GM23338 (cell line): ENCODE measurements at regions not wholly inside any gene's neighbourhood (a gene's known extent, or its start where the extent isn't known, plus 50 kb on each side); places are given as distances from the start of the nearest gene placed in this dataset.

Experiments
- ATAC-seq: fragments of 200-7000 bp; cut with Tn5 transposase; 3 replicates; pipeline ENCODE4 v1.9.1; 2020
- DNase-seq: peaks from one replicate; pipeline ENCODE4 v3.0.0-alpha.2; 2015; ENCODE audit warnings: low spot score
- H2AFZ ChIP-seq: fragments of 200-600 bp; sonication (generic); 2 replicates; pipeline ENCODE4 v1.8.0; 2016; ENCODE audit warnings: antibody characterized with exemption, mild to moderate bottlenecking, moderate library complexity
- H3F3A ChIP-seq: fragments of 200-600 bp; sonication (generic); replicated peaks from 2 replicates; pipeline ENCODE4 v1.8.0; 2017; ENCODE audit warnings: antibody characterized with exemption, mixed run types, low read depth
- H3K27ac ChIP-seq: fragments of 200-600 bp; sonication (generic); 2 replicates; pipeline ENCODE4 v1.6.1; 2016; ENCODE audit warnings: low read depth
- H3K27me3 ChIP-seq: fragments of 200-600 bp; sonication (generic); 2 replicates; pipeline ENCODE4 v1.8.0; 2016; ENCODE audit warnings: mild to moderate bottlenecking, mixed run types, moderate library complexity; ENCODE audit not compliant: insufficient read depth
- H3K36me3 ChIP-seq: fragments of 200-600 bp; sonication (generic); 2 replicates; pipeline ENCODE4 v1.8.0; 2016; ENCODE audit warnings: mild to moderate bottlenecking; ENCODE audit not compliant: insufficient read depth
- H3K4me1 ChIP-seq: fragments of 200-600 bp; sonication (generic); 2 replicates; pipeline ENCODE4 v1.8.0; 2016; ENCODE audit warnings: mild to moderate bottlenecking, moderate library complexity; ENCODE audit not compliant: insufficient read depth
- H3K4me2 ChIP-seq: fragments of 200-600 bp; sonication (generic); 2 replicates; pipeline ENCODE4 v1.7.1; 2017; ENCODE audit warnings: mixed run types
- H3K4me3 ChIP-seq: fragments of 200-600 bp; sonication (generic); 2 replicates; pipeline ENCODE4 v1.6.1; 2016; ENCODE audit warnings: mixed run types
- H3K79me2 ChIP-seq: fragments of 200-600 bp; sonication (generic); replicated peaks from 2 replicates; pipeline ENCODE4 v1.8.0; 2017; ENCODE audit warnings: mild to moderate bottlenecking; ENCODE audit not compliant: insufficient read depth
- H3K9me2 ChIP-seq: fragments of 200-600 bp; sonication (generic); 2 replicates; pipeline ENCODE4 v1.8.0; 2017; ENCODE audit not compliant: insufficient read depth
- H4K20me1 ChIP-seq: fragments of 200-600 bp; sonication (generic); replicated peaks from 2 replicates; pipeline ENCODE4 v1.8.0; 2017; ENCODE audit warnings: mild to moderate bottlenecking; ENCODE audit not compliant: insufficient read depth
- H3K27ac Mint-ChIP-seq: 2 replicates; pipeline ENCODE4 v1.8.0; 2020; ENCODE audit warnings: inconsistent platforms, mild to moderate bottlenecking, moderate library complexity, mixed read lengths
- H3K27me3 Mint-ChIP-seq: 3 replicates; pipeline ENCODE4 v1.8.0; 2022; ENCODE audit warnings: low read depth, mild to moderate bottlenecking, moderate library complexity, mixed read lengths, inconsistent platforms; ENCODE audit not compliant: insufficient read depth, poor library complexity
- H3K36me3 Mint-ChIP-seq: 3 replicates; pipeline ENCODE4 v1.8.0; 2021; ENCODE audit warnings: low read depth, mild to moderate bottlenecking, inconsistent platforms, moderate library complexity, mixed read lengths
- H3K4me1 Mint-ChIP-seq: 3 replicates; pipeline ENCODE4 v1.8.0; 2020; ENCODE audit warnings: mild to moderate bottlenecking, inconsistent platforms, mixed read lengths
- H3K4me3 Mint-ChIP-seq: 3 replicates; pipeline ENCODE4 v1.8.0; 2021; ENCODE audit warnings: moderate library complexity, mild to moderate bottlenecking, inconsistent platforms, mixed read lengths
- H3K9me3 Mint-ChIP-seq: 3 replicates; pipeline ENCODE4 v1.8.0; 2020; ENCODE audit warnings: moderate library complexity, mild to moderate bottlenecking, inconsistent platforms, mixed read lengths
- CREB1 ChIP-seq: fragments of 250-450 bp; sonication (Bioruptor Pico); IDR thresholded peaks from 2 replicates; pipeline ENCODE4 v1.5.0; 2020; ENCODE audit warnings: low read depth, mild to moderate bottlenecking, moderate library complexity
- ETS1 ChIP-seq: IDR thresholded peaks from 2 replicates; pipeline ENCODE4 v1.6.1; 2016; ENCODE audit warnings: antibody characterized with exemption
- EZH2 ChIP-seq: fragments of 200-600 bp; sonication (generic); IDR thresholded peaks from one replicate; pipeline ENCODE4 v1.8.0; 2017; ENCODE audit warnings: antibody characterized with exemption, mild to moderate bottlenecking, low read depth; ENCODE audit not compliant: unreplicated experiment
- EZH2phosphoT487 ChIP-seq: fragments of 200-600 bp; sonication (generic); IDR thresholded peaks from one replicate; pipeline ENCODE4 v1.8.1; 2018; ENCODE audit warnings: antibody characterized with exemption; ENCODE audit not compliant: unreplicated experiment
- JUNB ChIP-seq: IDR thresholded peaks from one replicate; pipeline ENCODE4 v1.6.1; 2016; ENCODE audit warnings: antibody characterized with exemption; ENCODE audit not compliant: unreplicated experiment
- NANOG ChIP-seq: IDR thresholded peaks from 2 replicates; pipeline ENCODE4 v1.6.1; 2016; ENCODE audit warnings: antibody characterized with exemption, borderline replicate concordance
- POLR2AphosphoS5 ChIP-seq: IDR thresholded peaks from 2 replicates; pipeline ENCODE4 v1.6.1; 2016; ENCODE audit warnings: antibody characterized with exemption, low read depth
- REST ChIP-seq: IDR thresholded peaks from one replicate; pipeline ENCODE4 v1.6.1; 2018; ENCODE audit warnings: antibody characterized with exemption; ENCODE audit not compliant: unreplicated experiment
- STAT1 ChIP-seq: IDR thresholded peaks from one replicate; pipeline ENCODE4 v1.6.1; 2016; ENCODE audit warnings: antibody characterized with exemption; ENCODE audit not compliant: unreplicated experiment
- ZNF114 ChIP-seq: fragments of 250-450 bp; sonication (Bioruptor Pico); IDR thresholded peaks from 2 replicates; pipeline ENCODE4 v1.5.0; 2020; ENCODE audit warnings: mild to moderate bottlenecking, moderate library complexity
- ZNF331 ChIP-seq: fragments of 250-450 bp; sonication (Bioruptor Pico); IDR thresholded peaks from 2 replicates; pipeline ENCODE4 v1.5.0; 2020; ENCODE audit warnings: low read depth, mild to moderate bottlenecking, moderate library complexity
- TF ChIP-seq, protein P1 (sequence below): fragments of 250-450 bp; sonication (Bioruptor Pico); IDR thresholded peaks from 2 replicates; pipeline ENCODE4 v1.5.0; 2020; ENCODE audit warnings: mild to moderate bottlenecking, moderate library complexity
- TF ChIP-seq, protein P2 (sequence below), 2 experiments: fragments of 200-600 bp in 1 of 2; sonication (generic) in 1 of 2; conservative IDR thresholded peaks; 2 replicates each; pipeline versions ENCODE4 v1.5.1 to v1.6.1; 2016 to 2017; ENCODE audit warnings: antibody characterized with exemption in 2 of 2, low read depth in 2 of 2, mild to moderate bottlenecking in 2 of 2, moderate library complexity in 1 of 2

DNA sequence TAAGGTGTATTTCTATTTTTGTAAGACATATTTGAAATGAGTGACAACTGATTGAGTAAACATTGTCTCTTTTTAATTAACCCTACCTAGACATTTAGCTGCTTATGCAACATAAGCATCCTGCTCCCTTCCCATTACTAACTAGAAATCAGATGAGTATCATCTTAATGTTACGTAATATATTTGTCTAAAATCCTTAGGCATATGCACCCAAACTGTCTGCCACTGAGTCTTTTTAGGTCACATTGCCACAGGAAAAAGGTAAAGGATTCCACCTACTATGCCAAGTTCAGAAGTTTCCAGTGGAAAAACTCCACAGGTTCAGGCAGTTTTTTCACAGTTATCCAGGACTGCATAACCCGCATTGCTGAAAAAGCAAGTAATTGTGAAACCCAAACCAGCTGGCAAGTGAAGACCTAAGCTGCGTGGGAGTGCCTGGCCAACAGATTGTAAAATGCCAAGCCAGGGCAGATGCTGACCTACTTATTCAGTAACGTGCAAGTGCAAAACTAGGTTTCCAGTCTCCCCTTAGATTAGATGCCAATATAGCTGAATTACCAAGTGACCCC is 983.7 kb downstream of the GATA3 start:
- Histone ChIP-seq H4K20me1 (no peaks in the 10 kb centered on the region), H3K27me3 (no peaks in the 10 kb centered on the region), H3K4me1 (no peaks in the 10 kb centered on the region), H3K9me2 (no peaks in the 10 kb centered on the region), H3K79me2 (no peaks in the 10 kb centered on the region), H3K27ac (no peak overlapping the region), H3K4me3 (no peak overlapping the region), H3K4me2 (no peak overlapping the region), H3F3A (no peaks in the 10 kb centered on the region), H2AFZ (no peak overlapping the region), H3K36me3 (no peaks in the 10 kb centered on the region)
- no peak for ATAC-seq
- no peak overlapping the region for H3K4me3 Mint-ChIP-seq
- H3K27ac Mint-ChIP-seq = no peak overlapping the region
- 0 out of 3 replicates have a peak, but pooled peaks cover 5% of the 10 kb centered on the region for H3K9me3 Mint-ChIP-seq
- H3K27me3 Mint-ChIP-seq = peaks cover 2% of the 10 kb centered on the region
- H3K36me3 Mint-ChIP-seq = no peaks in the 10 kb centered on the region
- TF ChIP-seq, protein P1, sequence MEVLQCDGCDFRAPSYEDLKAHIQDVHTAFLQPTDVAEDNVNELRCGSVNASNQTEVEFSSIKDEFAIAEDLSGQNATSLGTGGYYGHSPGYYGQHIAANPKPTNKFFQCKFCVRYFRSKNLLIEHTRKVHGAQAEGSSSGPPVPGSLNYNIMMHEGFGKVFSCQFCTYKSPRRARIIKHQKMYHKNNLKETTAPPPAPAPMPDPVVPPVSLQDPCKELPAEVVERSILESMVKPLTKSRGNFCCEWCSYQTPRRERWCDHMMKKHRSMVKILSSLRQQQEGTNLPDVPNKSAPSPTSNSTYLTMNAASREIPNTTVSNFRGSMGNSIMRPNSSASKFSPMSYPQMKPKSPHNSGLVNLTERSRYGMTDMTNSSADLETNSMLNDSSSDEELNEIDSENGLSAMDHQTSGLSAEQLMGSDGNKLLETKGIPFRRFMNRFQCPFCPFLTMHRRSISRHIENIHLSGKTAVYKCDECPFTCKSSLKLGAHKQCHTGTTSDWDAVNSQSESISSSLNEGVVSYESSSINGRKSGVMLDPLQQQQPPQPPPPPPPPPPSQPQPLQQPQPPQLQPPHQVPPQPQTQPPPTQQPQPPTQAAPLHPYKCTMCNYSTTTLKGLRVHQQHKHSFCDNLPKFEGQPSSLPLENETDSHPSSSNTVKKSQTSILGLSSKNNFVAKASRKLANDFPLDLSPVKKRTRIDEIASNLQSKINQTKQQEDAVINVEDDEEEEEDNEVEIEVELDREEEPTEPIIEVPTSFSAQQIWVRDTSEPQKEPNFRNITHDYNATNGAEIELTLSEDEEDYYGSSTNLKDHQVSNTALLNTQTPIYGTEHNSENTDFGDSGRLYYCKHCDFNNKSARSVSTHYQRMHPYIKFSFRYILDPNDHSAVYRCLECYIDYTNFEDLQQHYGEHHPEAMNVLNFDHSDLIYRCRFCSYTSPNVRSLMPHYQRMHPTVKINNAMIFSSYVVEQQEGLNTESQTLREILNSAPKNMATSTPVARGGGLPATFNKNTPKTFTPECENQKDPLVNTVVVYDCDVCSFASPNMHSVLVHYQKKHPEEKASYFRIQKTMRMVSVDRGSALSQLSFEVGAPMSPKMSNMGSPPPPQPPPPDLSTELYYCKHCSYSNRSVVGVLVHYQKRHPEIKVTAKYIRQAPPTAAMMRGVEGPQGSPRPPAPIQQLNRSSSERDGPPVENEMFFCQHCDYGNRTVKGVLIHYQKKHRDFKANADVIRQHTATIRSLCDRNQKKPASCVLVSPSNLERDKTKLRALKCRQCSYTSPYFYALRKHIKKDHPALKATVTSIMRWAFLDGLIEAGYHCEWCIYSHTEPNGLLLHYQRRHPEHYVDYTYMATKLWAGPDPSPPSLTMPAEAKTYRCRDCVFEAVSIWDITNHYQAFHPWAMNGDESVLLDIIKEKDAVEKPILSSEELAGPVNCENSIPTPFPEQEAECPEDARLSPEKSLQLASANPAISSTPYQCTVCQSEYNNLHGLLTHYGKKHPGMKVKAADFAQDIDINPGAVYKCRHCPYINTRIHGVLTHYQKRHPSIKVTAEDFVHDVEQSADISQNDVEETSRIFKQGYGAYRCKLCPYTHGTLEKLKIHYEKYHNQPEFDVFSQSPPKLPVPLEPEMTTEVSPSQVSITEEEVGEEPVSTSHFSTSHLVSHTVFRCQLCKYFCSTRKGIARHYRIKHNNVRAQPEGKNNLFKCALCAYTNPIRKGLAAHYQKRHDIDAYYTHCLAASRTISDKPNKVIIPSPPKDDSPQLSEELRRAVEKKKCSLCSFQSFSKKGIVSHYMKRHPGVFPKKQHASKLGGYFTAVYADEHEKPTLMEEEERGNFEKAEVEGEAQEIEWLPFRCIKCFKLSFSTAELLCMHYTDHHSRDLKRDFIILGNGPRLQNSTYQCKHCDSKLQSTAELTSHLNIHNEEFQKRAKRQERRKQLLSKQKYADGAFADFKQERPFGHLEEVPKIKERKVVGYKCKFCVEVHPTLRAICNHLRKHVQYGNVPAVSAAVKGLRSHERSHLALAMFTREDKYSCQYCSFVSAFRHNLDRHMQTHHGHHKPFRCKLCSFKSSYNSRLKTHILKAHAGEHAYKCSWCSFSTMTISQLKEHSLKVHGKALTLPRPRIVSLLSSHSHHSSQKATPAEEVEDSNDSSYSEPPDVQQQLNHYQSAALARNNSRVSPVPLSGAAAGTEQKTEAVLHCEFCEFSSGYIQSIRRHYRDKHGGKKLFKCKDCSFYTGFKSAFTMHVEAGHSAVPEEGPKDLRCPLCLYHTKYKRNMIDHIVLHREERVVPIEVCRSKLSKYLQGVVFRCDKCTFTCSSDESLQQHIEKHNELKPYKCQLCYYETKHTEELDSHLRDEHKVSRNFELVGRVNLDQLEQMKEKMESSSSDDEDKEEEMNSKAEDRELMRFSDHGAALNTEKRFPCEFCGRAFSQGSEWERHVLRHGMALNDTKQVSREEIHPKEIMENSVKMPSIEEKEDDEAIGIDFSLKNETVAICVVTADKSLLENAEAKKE = no peak
- no peak for TF ChIP-seq ZNF331 (CRISPR knock-in tag)
- no peak for TF ChIP-seq ZNF114 (CRISPR knock-in tag)
- TF ChIP-seq CREB1 = no peak
- no peak for TF ChIP-seq EZH2phosphoT487
- TF ChIP-seq, protein P2, sequence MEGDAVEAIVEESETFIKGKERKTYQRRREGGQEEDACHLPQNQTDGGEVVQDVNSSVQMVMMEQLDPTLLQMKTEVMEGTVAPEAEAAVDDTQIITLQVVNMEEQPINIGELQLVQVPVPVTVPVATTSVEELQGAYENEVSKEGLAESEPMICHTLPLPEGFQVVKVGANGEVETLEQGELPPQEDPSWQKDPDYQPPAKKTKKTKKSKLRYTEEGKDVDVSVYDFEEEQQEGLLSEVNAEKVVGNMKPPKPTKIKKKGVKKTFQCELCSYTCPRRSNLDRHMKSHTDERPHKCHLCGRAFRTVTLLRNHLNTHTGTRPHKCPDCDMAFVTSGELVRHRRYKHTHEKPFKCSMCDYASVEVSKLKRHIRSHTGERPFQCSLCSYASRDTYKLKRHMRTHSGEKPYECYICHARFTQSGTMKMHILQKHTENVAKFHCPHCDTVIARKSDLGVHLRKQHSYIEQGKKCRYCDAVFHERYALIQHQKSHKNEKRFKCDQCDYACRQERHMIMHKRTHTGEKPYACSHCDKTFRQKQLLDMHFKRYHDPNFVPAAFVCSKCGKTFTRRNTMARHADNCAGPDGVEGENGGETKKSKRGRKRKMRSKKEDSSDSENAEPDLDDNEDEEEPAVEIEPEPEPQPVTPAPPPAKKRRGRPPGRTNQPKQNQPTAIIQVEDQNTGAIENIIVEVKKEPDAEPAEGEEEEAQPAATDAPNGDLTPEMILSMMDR (conservative IDR thresholded peaks at IDR 0.05; ENCODE audit: low read depth in 2 of 2) = no peak
- TF ChIP-seq POLR2AphosphoS5 = no peak
- TF ChIP-seq ETS1 = no peak
- TF ChIP-seq STAT1 = no peak
- no peak for TF ChIP-seq NANOG
- no peak for TF ChIP-seq JUNB
- no peak for TF ChIP-seq EZH2
- no peak for TF ChIP-seq REST
- H3K4me1 Mint-ChIP-seq = no peaks in the 10 kb centered on the region
- no peak for DNase-seq
